IPS-NIHi7 (cell line): ENCODE measurements at regions not wholly inside any gene's neighbourhood (a gene's known extent, or its start where the extent isn't known, plus 50 kb on each side); places are given as distances from the start of the nearest gene placed in this dataset.
"Not testable (repeated sequence)": the region's sequence is repeated elsewhere in the genome, so short reads cannot be mapped to it uniquely, and the experiment has no call there.

Experiments used
- DNase-seq: peaks from one replicate; pipeline ENCODE4 v3.0.0; 2012; ENCODE audit warnings: mixed read lengths; ENCODE audit errors: extremely low spot score

- no peak for DNase-seq
Measured at GRCh38 chr9:111148052-111149017, 110.1 kb upstream of the LPAR1 start.

GRCh38 chr9:111147041-111147440 lies 108.8 kb upstream of the LPAR1 start:
- DNase-seq: no peak

- DNase-seq: no peak
Measured at GRCh38 chr9:111144741-111145140, 106.5 kb upstream of the LPAR1 start.

DNA sequence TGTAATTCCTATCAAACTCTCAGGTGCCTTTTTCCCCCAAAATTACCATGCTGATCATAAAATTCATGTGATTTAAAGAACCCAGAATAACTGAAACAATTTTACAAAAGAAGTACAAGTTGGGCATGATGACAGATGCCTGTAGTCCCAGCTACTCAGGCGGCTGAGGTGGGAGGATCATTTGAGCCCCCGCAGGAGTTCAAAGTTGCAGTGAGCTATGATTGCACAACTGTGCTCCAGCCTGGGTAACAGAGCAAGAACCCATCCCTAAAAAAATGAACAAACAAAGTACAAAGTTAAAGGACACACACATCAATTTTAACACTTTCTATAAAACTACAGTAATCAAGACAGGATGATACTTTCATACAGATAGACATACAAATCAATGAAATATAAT lies 97.9 kb upstream of the LPAR1 start:
- no peak for DNase-seq

GRCh38 chr9:111131211-111131610 lies 92.9 kb upstream of the LPAR1 start:
- DNase-seq: no peak

DNA sequence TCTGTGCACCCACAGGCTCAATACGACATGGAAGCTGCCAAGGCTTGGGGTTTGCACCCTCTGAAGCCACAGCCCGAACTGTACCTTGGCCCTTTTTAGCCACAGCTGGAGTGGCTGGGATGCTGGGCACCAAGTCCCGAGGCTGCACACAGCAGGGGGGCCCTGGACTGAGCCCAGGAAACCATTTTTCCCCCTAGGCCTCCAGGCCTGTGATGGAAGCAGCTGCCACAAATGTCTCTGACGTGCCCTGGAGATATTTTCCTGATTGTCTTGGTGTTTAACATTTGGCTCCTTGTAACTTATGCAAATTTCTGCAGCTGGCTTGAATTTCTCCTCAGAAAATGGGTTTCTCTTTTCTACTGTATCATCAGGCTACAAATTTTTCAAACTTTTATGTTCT lies 82.3 kb upstream of the LPAR1 start:
- no peak for DNase-seq

DNA sequence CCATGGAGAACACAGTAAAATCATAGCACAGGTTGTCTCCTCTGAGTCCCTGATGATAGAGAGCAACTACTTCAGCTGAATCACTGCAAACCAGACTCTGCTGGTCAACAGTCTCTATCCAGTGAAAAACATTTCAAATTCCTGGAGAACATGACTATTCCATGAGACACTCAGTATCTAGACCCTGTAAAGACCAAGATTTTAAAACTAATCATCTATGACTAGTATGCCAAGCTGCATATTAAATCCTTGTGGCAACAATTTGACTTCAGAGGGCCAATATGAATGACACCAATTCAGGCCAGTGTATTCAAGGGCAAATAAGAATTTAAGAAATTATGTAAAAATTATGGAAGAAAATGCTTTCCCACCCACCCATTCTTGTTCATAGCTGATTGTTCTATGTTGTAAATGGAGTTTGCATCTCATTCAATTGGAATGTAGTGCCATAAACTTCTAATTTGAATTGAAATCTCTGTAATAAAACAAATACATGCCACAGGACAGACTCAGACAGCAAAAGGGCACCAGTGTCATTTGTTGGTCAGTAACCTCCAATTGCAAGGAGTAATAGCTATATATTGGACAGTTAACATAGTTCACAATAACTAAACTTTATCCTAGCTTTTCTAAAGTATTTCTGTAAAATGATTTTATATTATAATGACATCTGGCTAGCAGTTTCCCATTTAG lies 80.1 kb upstream of the LPAR1 start:
- DNase-seq: no peak

GRCh38 chr9:111114486-111114885 lies 76.2 kb upstream of the LPAR1 start:
- no peak for DNase-seq

- DNase-seq: no peak
Measured at GRCh38 chr9:111113712-111114111, 75.4 kb upstream of the LPAR1 start.

GRCh38 chr9:111110805-111111204 lies 72.5 kb upstream of the LPAR1 start:
- DNase-seq: no peak

DNA sequence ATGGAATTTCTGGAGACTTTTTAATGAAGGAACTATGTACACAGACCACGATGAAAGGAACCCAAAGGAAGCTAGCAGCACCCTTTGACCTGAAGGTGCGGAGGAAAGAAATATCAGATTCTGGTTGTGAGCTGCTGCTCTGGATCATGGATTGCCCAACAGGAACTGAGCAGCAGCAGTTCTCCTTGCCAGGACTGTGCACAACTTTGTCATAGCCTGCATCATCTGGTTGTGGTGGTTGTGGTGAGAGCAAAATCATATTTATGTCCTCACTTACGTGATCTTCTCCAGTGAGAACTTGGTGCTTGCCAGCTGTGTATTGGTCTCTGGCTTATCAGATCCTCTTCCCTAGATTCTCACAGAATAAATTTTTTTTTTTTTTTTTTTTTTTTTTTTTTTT lies 70.7 kb upstream of the LPAR1 start:
- no peak for DNase-seq

DNA sequence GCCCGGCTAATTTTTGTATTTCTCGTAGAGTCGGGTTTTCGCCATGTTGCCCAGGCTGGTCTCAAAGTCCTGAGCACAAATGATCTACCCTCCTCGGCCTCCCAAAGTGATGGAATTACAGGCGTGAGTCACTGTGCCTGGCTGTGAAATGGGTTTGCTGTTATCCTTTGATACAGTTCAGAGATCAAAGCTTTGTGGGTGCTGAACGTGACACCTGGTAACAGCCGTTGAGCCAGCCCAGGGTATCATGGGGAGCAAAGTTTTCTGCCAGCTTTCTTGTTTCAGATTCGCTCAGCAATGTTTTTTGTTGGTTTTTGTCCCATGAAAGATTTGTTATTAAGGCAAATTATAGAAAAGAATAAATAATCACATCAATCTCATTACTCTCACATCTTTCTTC lies 68.9 kb upstream of the LPAR1 start:
- DNase-seq: no peak

DNA sequence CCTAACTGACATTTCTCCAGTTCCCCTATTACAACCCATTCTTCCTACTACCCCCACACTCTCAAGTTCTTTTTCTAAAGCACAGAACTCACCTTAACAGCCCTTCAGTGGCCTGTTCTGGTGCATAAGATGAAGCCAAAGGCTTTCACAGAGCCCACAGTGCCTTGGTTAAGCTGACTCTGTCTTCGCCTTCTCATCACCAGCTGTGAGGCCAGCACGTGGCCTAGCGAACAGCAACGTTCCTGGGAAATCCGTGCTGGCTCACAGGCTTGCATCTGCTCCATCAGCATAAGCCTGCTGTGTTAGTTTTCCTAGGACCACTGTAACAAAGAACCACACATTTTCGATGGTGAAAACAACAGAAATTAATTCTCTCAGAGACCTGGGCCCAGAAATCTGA lies 67.9 kb upstream of the LPAR1 start:
- DNase-seq: no peak

DNA sequence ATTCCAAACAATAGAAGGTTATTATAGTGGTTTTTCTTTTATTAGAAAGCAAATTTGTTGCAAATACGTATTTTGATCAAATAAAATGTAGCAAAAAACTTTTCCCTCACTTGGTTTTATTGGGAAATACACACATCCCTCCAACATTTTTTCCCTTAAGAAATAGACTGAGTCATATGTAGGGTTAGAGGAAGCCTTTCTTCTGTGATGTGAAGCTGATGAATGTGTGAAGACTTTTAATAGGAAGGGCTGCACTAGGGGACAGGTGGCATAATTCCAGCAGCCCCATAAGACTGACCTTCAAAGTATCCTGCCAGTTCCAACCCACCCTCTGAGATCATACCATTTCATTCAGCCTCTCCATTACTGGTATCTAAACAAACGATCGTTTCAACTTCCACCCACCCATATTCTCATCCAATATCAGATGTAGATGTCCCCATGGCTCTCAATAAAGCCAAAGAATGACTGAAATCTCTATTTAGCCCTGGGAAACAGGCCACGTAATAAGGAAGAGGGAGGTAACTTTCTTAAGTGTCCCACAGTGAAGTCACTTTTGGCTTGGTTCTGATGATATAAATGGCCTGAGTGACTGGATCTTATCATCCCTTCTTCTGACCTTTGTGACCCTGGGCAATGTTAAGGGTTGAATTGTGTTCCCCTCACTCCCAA lies 64.7 kb upstream of the LPAR1 start:
- no peak for DNase-seq

DNA sequence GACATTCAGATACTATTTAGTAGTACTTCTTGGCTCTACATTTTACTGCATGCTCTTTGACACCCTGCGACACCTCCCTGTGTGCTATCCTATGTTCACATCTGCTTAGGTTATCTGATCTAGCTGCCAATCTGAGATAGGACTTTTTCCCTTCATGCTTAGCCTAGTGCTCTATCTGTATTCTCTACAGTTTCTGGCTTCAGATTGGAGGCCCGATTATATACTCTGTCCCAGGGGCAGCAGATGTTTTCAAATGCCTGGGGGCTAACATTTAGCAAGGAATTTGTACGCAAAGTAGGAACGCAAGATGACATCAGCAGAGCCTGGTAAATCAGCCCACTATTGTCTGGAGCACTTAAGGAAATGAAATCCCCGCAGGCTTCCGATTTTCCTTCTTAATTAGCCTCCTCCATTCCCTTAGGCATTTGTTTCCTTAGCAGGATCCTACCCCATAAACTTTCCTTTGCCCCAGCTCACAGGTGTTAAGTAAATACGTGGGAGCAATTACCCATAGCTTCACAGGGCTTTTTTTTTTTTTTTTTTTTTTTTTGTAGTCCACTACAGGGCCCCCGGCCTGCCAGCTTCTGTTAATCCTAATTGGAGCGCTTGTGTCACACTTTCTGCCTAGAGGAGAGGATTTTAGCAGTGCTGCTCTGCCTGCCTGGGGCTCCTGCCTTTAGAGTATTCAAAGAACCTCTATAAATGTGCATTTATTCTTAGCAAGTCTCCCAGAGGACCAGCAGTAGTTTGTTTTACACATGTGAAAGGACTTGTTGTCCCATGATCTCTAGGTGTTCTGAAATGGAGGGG lies 61.1 kb upstream of the LPAR1 start:
- DNase-seq: peak; percentile 35

DNA sequence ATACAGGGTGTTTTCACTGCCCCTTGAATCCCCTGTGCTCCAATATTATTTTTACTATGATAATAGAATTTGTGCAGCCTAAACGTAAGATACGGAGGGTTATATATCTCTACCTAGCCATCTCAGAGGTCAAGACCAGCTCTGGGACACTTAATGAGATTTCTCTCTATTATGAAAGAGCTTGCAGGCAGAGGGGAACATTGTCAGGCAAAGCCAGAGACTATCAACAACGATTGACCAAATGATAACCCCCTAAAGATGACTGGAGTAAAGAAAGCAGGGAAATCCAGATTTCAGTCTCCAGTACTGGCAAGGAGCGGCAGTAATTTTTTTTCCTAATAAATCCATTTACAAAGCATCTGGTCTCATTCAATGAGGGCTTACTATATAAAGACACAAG lies 59.8 kb upstream of the LPAR1 start:
- DNase-seq: no peak

GRCh38 chr9:111096051-111096450 lies 57.8 kb upstream of the LPAR1 start:
- no peak for DNase-seq

DNA sequence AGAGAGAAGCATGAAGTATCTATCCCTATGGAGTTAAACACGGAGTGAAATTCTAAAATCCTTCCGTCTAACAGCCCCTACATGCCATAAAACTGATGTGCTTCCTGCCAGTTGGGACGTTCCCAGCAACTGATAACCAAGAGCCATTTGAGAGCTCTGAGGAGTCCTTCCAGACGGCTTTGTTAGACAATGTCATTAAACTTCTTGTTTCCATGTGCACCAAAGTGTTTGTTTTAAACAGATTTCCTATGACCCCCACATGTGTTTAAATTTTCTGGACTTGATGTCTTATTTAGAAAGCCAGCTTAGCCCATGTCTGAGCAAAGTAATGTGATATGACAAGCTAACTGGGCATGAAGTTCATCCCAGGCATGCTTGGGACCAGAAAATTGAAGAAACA lies 57.2 kb upstream of the LPAR1 start:
- DNase-seq: no peak

GRCh38 chr9:111094958-111095357 lies 56.7 kb upstream of the LPAR1 start:
- DNase-seq: no peak

- DNase-seq: no peak
Measured at GRCh38 chr9:111094433-111094924, 56.2 kb upstream of the LPAR1 start.

- DNase-seq: not testable (repeated sequence)
Measured at GRCh38 chr9:111092167-111092566, 53.9 kb upstream of the LPAR1 start.
